Panc1 (cell line): ENCODE measurements at regions not wholly inside any gene's neighbourhood (a gene's known extent, or its start where the extent isn't known, plus 50 kb on each side); places are given as distances from the start of the nearest gene placed in this dataset.
A peak's percentile ranks its signal among the peaks of the same experiment; 100 is the strongest.

Source experiments
- ATAC-seq: fragments of 200-7000 bp; cut with Tn5 transposase; 2 replicates; pipeline ENCODE4 v1.9.1; 2020; ENCODE audit warnings: mild to moderate bottlenecking, moderate library complexity
- BruUV-seq: library from RNA; stranded (reverse); fragments of 400-500 nt; replicated peaks from 2 replicates; lab custom pipeline; 2021; lab: Mats Ljungman, UMichigan
- CTCF ChIA-PET: fragments of 300-600 bp; sonication (Branson Sonifier 250); formaldehyde crosslinking; loops from one replicate; lab custom pipeline; 2022; ENCODE audit warnings: antibody characterized with exemption; lab: Charles Lee
- POLR2A ChIA-PET: fragments of 300-600 bp; sonication (Branson Sonifier 250); formaldehyde crosslinking; loops from one replicate; lab custom pipeline; 2022; ENCODE audit warnings: antibody characterized with exemption; lab: Charles Lee
- DNase-seq: peaks from one replicate; pipeline ENCODE4 v3.0.0-alpha.2; 2010; ENCODE audit warnings: low read depth, low spot score
- H3K27ac ChIP-seq: 2 replicates; pipeline ENCODE4 v1.5.1; 2011; ENCODE audit warnings: mild to moderate bottlenecking, low read length, inconsistent platforms
- H3K27me3 ChIP-seq: fragments of 200-500 bp; sonication (Bioruptor generic); 2 replicates; pipeline ENCODE4 v1.6.0; 2014; ENCODE audit warnings: low read length, inconsistent platforms; ENCODE audit not compliant: control insufficient read depth, insufficient read depth
- H3K36me3 ChIP-seq: fragments of 200-500 bp; sonication (Bioruptor generic); 2 replicates; pipeline ENCODE4 v1.5.1; 2014; ENCODE audit warnings: inconsistent platforms, mild to moderate bottlenecking, low read length, moderate library complexity; ENCODE audit not compliant: control insufficient read depth, insufficient read depth
- H3K4me1 ChIP-seq: 2 replicates; pipeline ENCODE4 v1.5.1; 2011; ENCODE audit warnings: inconsistent platforms, mild to moderate bottlenecking, low read length, moderate library complexity; ENCODE audit not compliant: control insufficient read depth, insufficient read depth
- H3K4me3 ChIP-seq, 2 experiments: 2 replicates each; pipeline ENCODE4 v1.5.1; 2011 to 2012; ENCODE audit warnings: low read depth in 2 of 2, low read length in 2 of 2, mild to moderate bottlenecking in 2 of 2, inconsistent platforms in 1 of 2, moderate library complexity in 1 of 2
- H3K9me3 ChIP-seq: fragments of 200-500 bp; sonication (Bioruptor generic); 2 replicates; pipeline ENCODE4 v1.5.1; 2014; ENCODE audit warnings: low read depth, mild to moderate bottlenecking, inconsistent platforms, low read length, moderate library complexity; ENCODE audit not compliant: control insufficient read depth, insufficient read depth
- CTCF ChIP-seq: fragments of 450-650 bp; IDR thresholded peaks from 2 replicates; pipeline ENCODE4 v1.5.1; 2017; ENCODE audit warnings: mild to moderate bottlenecking
- POLR2AphosphoS5 ChIP-seq: IDR thresholded peaks from 2 replicates; pipeline ENCODE4 v1.6.1; 2012; ENCODE audit warnings: mild to moderate bottlenecking, low read depth, low read length, moderate library complexity
- SIN3A ChIP-seq: IDR thresholded peaks from 2 replicates; pipeline ENCODE4 v1.6.1; 2012; ENCODE audit warnings: low read depth, mild to moderate bottlenecking, low read length, moderate library complexity, borderline replicate concordance; ENCODE audit not compliant: insufficient read depth
- TCF7L2 ChIP-seq: IDR thresholded peaks from 2 replicates; pipeline ENCODE4 v1.6.1; 2011; ENCODE audit warnings: mild to moderate bottlenecking, low read depth, low read length, inconsistent platforms
- in situ Hi-C: cut with HindIII; loops from 2 replicates; pipeline ENCODE4 v1.10.0; 2016; ENCODE audit warnings: low sequenced_read_pairs, low pct_unique_long_range_greater_than_20kb
- intact Hi-C: fragments of 100-400 bp; cut with micrococcal nuclease; formaldehyde crosslinking; loops from one replicate; pipeline ENCODE4 v1.10.0; 2022; ENCODE audit not compliant: unreplicated experiment
- TF ChIP-seq, protein P1 (sequence below), 2 experiments: IDR thresholded peaks; 2 replicates each; pipeline ENCODE4 v1.6.1; 2011 to 2012; ENCODE audit warnings: low read depth in 2 of 2, control low read depth in 1 of 2, low read length in 1 of 2, mild to moderate bottlenecking in 1 of 2, moderate library complexity in 1 of 2; ENCODE audit not compliant: insufficient read depth in 1 of 2

- TF ChIP-seq TCF7L2 (no peak), SIN3A (no peak), POLR2AphosphoS5 (no peak), CTCF (peak; percentile 92)
- TF ChIP-seq, protein P1, sequence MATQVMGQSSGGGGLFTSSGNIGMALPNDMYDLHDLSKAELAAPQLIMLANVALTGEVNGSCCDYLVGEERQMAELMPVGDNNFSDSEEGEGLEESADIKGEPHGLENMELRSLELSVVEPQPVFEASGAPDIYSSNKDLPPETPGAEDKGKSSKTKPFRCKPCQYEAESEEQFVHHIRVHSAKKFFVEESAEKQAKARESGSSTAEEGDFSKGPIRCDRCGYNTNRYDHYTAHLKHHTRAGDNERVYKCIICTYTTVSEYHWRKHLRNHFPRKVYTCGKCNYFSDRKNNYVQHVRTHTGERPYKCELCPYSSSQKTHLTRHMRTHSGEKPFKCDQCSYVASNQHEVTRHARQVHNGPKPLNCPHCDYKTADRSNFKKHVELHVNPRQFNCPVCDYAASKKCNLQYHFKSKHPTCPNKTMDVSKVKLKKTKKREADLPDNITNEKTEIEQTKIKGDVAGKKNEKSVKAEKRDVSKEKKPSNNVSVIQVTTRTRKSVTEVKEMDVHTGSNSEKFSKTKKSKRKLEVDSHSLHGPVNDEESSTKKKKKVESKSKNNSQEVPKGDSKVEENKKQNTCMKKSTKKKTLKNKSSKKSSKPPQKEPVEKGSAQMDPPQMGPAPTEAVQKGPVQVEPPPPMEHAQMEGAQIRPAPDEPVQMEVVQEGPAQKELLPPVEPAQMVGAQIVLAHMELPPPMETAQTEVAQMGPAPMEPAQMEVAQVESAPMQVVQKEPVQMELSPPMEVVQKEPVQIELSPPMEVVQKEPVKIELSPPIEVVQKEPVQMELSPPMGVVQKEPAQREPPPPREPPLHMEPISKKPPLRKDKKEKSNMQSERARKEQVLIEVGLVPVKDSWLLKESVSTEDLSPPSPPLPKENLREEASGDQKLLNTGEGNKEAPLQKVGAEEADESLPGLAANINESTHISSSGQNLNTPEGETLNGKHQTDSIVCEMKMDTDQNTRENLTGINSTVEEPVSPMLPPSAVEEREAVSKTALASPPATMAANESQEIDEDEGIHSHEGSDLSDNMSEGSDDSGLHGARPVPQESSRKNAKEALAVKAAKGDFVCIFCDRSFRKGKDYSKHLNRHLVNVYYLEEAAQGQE (IDR thresholded peaks at IDR 0.05; ENCODE audit: insufficient read depth in 1 of 2, low read depth in 2 of 2, low read length in 1 of 2): no peak
- CTCF ChIA-PET: interaction anchor here (0.7 to 0.8 kb wide), 2 partner anchors 352 to 610 kb away, joined by 3 read pairs; no protein-coding TSS in a partner anchor
- peak overlapping the region; percentile 72 for H3K27ac ChIP-seq
- DNase-seq (peak; percentile 74), ATAC-seq (peak; percentile 87)
- H3K27me3 ChIP-seq: no peaks in the 10 kb centered on the region
- no peaks in the 10 kb centered on the region for H3K9me3 ChIP-seq
- H3K4me3 ChIP-seq: peak overlapping the region; percentile 3 to 40; a peak in 2 of 4 replicates
- H3K4me1 ChIP-seq: peaks cover 20% of the 10 kb centered on the region
- H3K36me3 ChIP-seq: no peaks in the 10 kb centered on the region
- intact Hi-C loops (loop anchor here (5.0 to 10.0 kb wide), 2 partner anchors 684 to 1236 kb away; partner anchors contain the start of gene SOX4), in situ Hi-C loops (no loop called here)
- no TSS peak for BruUV-seq
- POLR2A ChIA-PET: no interaction called here
Measured at GRCh38 chr6:22828179-22829062, 259.1 kb downstream of the HDGFL1 start.

DNA sequence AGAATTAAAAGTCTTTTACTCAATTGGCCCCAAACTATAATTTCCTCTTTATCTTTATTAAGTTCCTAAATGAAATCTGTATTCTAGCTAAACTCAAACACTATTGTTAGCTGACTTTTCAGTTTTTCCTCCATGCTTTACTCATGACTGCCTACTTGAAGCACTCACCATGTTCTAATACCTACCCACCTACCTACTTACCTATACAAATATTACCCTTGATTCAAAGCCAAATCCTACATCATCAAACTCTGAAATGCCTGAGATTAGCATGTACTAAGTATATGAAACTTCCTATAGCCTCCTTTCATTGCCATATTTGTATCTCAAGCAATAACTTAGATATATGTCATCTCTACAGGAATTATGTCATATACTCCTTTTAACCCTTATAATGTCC, 259.7 kb downstream of the HDGFL1 start:
- CTCF ChIA-PET: no interaction called here
- in situ Hi-C loops (no loop called here), intact Hi-C loops (loop anchor here (5.0 to 10.0 kb wide), 2 partner anchors 684 to 1237 kb away; partner anchors contain the start of gene SOX4)
- POLR2A ChIA-PET: no interaction called here
- no peak for ATAC-seq
- no TSS peak for BruUV-seq
- Histone ChIP-seq H3K27me3 (no peaks in the 10 kb centered on the region), H3K4me1 (peaks cover 20% of the 10 kb centered on the region), H3K36me3 (no peaks in the 10 kb centered on the region), H3K4me3 (no peak overlapping the region), H3K27ac (peak overlapping the region; percentile 63; the same call in 1 of the 2 replicates), H3K9me3 (no peaks in the 10 kb centered on the region)
- DNase-seq: no peak
- no peak for TF ChIP-seq TCF7L2
- no peak for TF ChIP-seq CTCF
- TF ChIP-seq SIN3A: no peak
- TF ChIP-seq, protein P1 (IDR thresholded peaks at IDR 0.05; ENCODE audit: insufficient read depth in 1 of 2, low read depth in 2 of 2, low read length in 1 of 2): no peak
- no peak for TF ChIP-seq POLR2AphosphoS5
